Esophagus (tissue), 2 donors: ENCODE measurements at regions not wholly inside any gene's neighbourhood (a gene's known extent, or its start where the extent isn't known, plus 50 kb on each side); places are given as distances from the start of the nearest gene placed in this dataset.

Experiments used
- H3K27ac ChIP-seq, 2 donors: one replicate each; pipeline ENCODE4 v1.5.1; 2013; ENCODE audit warnings: low read depth in 2 of 2, mild to moderate bottlenecking in 2 of 2, inconsistent platforms in 1 of 2, low read length in 1 of 2, moderate library complexity in 1 of 2
- H3K27me3 ChIP-seq, 2 donors: one replicate each; pipeline ENCODE4 v1.6.1; 2013; ENCODE audit warnings: low read length in 2 of 2, control low read depth in 1 of 2, mild to moderate bottlenecking in 1 of 2; ENCODE audit not compliant: insufficient read depth in 2 of 2, control insufficient read depth in 1 of 2
- H3K36me3 ChIP-seq, 2 donors: one replicate each; pipeline ENCODE4 v1.6.1; 2013; ENCODE audit warnings: low read length in 1 of 2; ENCODE audit not compliant: control insufficient read depth in 2 of 2, insufficient read depth in 2 of 2
- H3K4me1 ChIP-seq, 2 donors: one replicate each; pipeline ENCODE4 v1.6.1; 2013; ENCODE audit warnings: low read length in 1 of 2; ENCODE audit not compliant: control insufficient read depth in 2 of 2, insufficient read depth in 2 of 2
- H3K4me3 ChIP-seq, 2 donors: one replicate each; pipeline ENCODE4 v1.5.1; 2013; ENCODE audit warnings: low read length in 2 of 2, mild to moderate bottlenecking in 2 of 2, low read depth in 1 of 2, moderate library complexity in 1 of 2
- H3K9me3 ChIP-seq, 2 donors: one replicate each; pipeline ENCODE4 v1.6.1; 2013; ENCODE audit warnings: mild to moderate bottlenecking in 2 of 2, low read depth in 1 of 2, low read length in 1 of 2, moderate library complexity in 1 of 2; ENCODE audit not compliant: control insufficient read depth in 2 of 2, insufficient read depth in 1 of 2
- WGBS, 2 donors: extraction: QIAGEN DNeasy Blood & Tissue Kit; methylation state at CpG; one replicate each; pipeline ENCODE4 v1.1.7; 2013; 5-methylcytosine and 5-hydroxymethylcytosine counted together
- donor health status: healthy with polysubstance abuse.
- donor health status: Bipolar disorder and iron deficiency.

DNA sequence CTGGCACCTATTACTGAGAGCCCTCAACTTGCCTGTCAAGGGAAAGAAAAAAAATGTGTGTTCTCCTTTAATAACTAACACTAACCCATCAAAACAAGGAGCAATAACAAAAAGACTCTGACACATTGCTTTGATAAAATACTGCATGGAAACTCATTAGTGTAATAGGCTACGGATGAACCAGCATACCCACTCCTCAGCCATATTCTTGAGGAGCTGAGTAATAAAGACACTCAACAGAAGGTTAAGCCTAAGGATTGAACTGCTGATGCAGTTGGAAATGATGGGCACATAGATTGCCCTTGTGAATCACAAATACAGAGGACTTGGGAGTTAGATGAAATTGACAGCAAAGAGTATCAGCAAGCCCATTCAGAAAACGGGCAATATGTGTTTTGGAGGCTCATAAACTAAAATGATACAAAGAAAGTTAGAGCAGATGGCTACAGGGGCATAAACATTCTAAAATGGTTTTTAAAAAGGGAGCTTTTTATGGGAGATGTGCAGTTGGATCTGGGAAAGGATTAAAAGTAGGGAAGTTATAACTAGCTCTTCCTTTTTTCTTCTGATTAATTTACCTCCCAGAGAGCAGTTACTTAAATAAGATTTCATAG lies 447.6 kb upstream of the IL12A start:
- H3K9me3 ChIP-seq: no peaks in the 10 kb centered on the region
- no peaks in the 10 kb centered on the region for H3K36me3 ChIP-seq
- 50 to 67% methylated on average over 2 of the region's 2 CpGs for WGBS, 2 donors
- H3K27ac ChIP-seq: no peak overlapping the region
- no peaks in the 10 kb centered on the region for H3K4me1 ChIP-seq
- H3K4me3 ChIP-seq: no peak overlapping the region
- no peaks in the 10 kb centered on the region for H3K27me3 ChIP-seq

DNA sequence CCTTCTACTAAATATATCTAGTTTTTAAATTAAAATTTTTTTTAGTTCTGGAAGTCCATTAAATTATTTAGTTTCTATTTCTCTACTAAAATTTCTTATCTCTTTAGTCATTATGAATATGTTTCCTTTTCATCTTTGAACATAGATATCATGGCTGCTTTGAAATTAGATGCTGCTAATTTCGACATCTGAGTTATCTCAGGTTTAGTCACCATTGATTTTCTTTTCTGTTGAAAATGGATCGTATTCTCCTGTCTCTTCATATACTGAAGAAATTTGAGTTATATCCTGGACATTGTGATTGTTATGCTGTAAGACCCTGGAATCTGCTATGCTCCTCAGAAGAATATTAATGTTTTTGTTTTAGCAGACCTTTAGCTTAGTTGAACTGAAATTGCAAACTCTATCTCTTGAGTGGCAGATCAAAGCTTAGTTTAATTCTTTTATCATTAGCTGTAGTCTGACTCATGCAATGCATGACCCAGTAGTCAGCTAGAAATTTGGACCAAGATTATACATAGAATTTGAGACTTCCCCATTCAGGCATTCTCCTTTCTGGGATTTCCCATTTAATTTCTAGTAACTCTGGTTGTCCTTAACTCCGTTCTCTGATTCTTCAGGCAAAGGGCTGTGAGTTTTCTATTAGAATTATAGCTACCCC lies 439.8 kb upstream of the IL12A start:
- Histone ChIP-seq H3K4me1 (no peaks in the 10 kb centered on the region), H3K9me3 (no peaks in the 10 kb centered on the region), H3K27me3 (no peaks in the 10 kb centered on the region), H3K4me3 (no peak overlapping the region), H3K36me3 (no peaks in the 10 kb centered on the region), H3K27ac (no peak overlapping the region)
- WGBS, 2 donors: 78 to 82% methylated on average over 3 of the region's 3 CpGs

- no peaks in the 10 kb centered on the region for H3K27me3 ChIP-seq
- no peaks in the 10 kb centered on the region for H3K36me3 ChIP-seq
- H3K9me3 ChIP-seq: no peaks in the 10 kb centered on the region
- no peaks in the 10 kb centered on the region for H3K4me1 ChIP-seq
- H3K27ac ChIP-seq: no peak overlapping the region
- H3K4me3 ChIP-seq: no peak overlapping the region
Observed at GRCh38 chr3:159555205-159555604, 433.4 kb upstream of the IL12A start.

- 79 to 93% methylated on average over 1 of the region's 1 CpG for WGBS, 2 donors
Observed at GRCh38 chr3:159559771-159560170, 428.9 kb upstream of the IL12A start.

GRCh38 chr3:159560214-159560979 lies 428.2 kb upstream of the IL12A start:
- no peak overlapping the region for H3K27ac ChIP-seq
- no peaks in the 10 kb centered on the region for H3K36me3 ChIP-seq
- no peaks in the 10 kb centered on the region for H3K9me3 ChIP-seq
- WGBS, 2 donors: 62 to 64% methylated on average over 8 of the region's 8 CpGs
- no peaks in the 10 kb centered on the region for H3K27me3 ChIP-seq
- H3K4me1 ChIP-seq: no peaks in the 10 kb centered on the region
- no peak overlapping the region for H3K4me3 ChIP-seq

More at GRCh38 chr3:159559771-159560170, 428.9 kb upstream of the IL12A start:
- Histone ChIP-seq H3K4me3 (no peak overlapping the region), H3K9me3 (no peaks in the 10 kb centered on the region), H3K27ac (no peak overlapping the region), H3K27me3 (no peaks in the 10 kb centered on the region), H3K36me3 (no peaks in the 10 kb centered on the region), H3K4me1 (no peaks in the 10 kb centered on the region)

DNA sequence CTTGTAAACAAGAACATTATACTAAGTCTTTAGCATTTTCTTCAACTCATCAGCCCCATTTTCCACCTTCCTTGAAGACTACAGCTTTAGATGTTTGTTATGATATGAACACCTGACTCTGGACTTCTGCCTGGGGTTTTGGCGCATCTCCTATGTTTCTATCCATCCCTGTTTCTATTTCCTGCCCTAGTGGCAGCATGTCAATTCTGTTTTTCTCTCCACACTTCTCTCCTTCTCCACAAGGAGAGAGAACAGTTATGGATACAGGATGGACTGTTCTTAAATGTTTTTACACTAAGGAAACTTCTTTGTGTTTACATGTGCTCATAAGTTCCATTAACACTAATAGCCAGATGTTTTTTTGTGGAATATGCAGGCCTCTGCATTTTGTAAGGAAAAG lies 423.3 kb upstream of the IL12A start:
- no peak overlapping the region for H3K4me3 ChIP-seq
- H3K4me1 ChIP-seq: no peaks in the 10 kb centered on the region
- H3K27ac ChIP-seq: no peak overlapping the region
- H3K9me3 ChIP-seq: no peaks in the 10 kb centered on the region
- H3K27me3 ChIP-seq: no peaks in the 10 kb centered on the region
- H3K36me3 ChIP-seq: no peaks in the 10 kb centered on the region
- 93 to 94% methylated on average over 1 of the region's 1 CpG for WGBS, 2 donors

DNA sequence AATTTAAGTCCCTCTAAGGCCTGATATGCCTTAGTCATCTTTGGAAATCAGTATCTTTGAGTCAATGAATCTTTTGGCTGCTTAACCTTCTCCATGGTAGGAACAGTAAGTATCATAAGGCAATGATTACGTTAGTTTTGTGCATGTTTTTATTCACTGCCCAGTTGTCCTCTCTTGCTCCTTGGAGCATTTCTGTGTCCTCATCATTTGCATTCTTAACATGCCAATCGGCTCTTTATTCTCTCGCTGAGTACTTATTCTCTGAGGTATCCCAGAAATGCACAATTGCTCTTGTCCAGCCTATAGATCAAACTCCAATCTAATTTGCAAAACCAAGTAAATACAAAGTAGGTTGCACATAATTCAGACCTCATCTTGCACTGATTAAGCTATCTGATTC lies 405.0 kb upstream of the IL12A start:
- WGBS, 2 donors: 65 to 78% methylated on average over 3 of the region's 3 CpGs

DNA sequence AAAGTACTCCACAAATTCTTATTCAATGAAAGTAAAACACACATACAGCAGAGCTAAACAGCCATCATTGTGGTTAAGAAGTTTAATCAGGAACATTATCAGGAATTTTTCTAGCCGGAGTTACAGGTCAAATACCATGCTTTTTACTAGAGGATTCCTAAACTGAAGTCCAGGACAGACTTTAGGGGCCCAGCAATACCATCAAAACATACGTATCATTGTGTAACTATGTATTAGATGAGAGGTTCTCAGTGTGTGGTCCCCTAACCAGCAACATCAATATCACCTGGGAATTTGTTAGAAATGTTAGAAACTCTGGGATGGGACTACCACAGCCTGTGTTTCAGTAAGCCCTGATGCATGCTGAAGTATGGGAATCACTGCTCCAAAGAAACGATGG lies 404.2 kb upstream of the IL12A start:
- no peaks in the 10 kb centered on the region for H3K9me3 ChIP-seq
- H3K36me3 ChIP-seq: no peaks in the 10 kb centered on the region
- WGBS, 2 donors: 69 to 77% methylated on average over 3 of the region's 3 CpGs
- H3K4me1 ChIP-seq: no peaks in the 10 kb centered on the region
- no peak overlapping the region for H3K4me3 ChIP-seq
- H3K27me3 ChIP-seq: no peaks in the 10 kb centered on the region
- H3K27ac ChIP-seq: no peak overlapping the region

More for the DNA sequence above, 405.0 kb upstream of the IL12A start:
- Histone ChIP-seq H3K27me3 (no peaks in the 10 kb centered on the region), H3K27ac (no peak overlapping the region), H3K9me3 (no peaks in the 10 kb centered on the region), H3K4me3 (no peak overlapping the region), H3K36me3 (no peaks in the 10 kb centered on the region), H3K4me1 (no peaks in the 10 kb centered on the region)

- Histone ChIP-seq H3K4me3 (no peak overlapping the region), H3K4me1 (no peaks in the 10 kb centered on the region), H3K27me3 (no peaks in the 10 kb centered on the region), H3K9me3 (no peaks in the 10 kb centered on the region), H3K27ac (no peak overlapping the region), H3K36me3 (no peaks in the 10 kb centered on the region)
- 37 to 42% methylated on average over 5 of the region's 5 CpGs for WGBS, 2 donors
Observed at GRCh38 chr3:159586571-159587202, 401.9 kb upstream of the IL12A start.
